ENCODE measurements at regions not wholly inside any gene's neighbourhood (a gene's known extent, or its start where the extent isn't known, plus 50 kb on each side); places are given as distances from the start of the nearest gene placed in this dataset.

DNA sequence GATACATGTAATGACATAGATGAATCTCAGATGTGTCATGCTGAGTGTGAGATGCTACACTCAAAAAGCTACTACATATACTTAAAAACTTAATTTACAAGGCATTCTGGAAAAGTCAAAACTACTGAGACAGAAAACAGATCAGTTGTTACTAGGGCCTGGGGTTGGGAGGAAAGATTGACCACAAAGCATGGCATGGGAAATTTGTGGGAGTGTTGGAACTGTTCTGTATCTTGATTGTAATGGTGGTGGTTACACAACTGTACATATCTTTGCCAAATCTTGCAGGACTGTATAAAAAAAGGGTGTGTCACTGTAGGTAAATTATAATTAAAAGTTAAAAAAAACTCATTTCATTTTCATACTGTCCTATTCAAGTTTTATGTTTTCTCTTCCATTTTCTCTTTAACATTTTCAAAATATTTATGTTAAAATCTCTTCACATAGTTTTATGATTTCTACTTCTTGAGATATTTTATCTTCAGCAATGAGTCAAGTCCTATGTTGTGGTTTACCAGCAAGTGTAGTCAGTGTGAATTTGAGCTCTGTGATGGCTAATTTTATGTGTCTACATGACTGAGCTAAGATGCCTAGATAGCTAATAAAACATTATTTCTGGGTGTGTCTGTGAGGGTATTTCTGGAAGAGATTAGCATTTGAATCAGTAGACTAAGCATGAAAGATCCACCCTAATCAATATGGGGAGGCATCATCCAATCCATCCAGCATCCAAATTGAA, 58.6 kb upstream of the VRK2 start:
- no peak overlapping the region for H3K4me2 ChIP-seq

GRCh38 chr2:57990118-57990725, 56.4 kb upstream of the VRK2 start:
- H3K27ac ChIP-seq, result no peak overlapping the region
- no peaks in the 10 kb centered on the region for H3K27me3 ChIP-seq
- H3K9me3 ChIP-seq, result no peaks in the 10 kb centered on the region
- no peak for TF ChIP-seq Cebpa-rat (IDR thresholded peaks at IDR 0.05)
- no peaks in the 10 kb centered on the region for H4K20me1 ChIP-seq
- H3K4me1 ChIP-seq, result no peaks in the 10 kb centered on the region
- H3K9ac ChIP-seq, result no peak overlapping the region
- no peak overlapping the region for H3K4me3 ChIP-seq
- H3K36me3 ChIP-seq, result no peaks in the 10 kb centered on the region
- no peak overlapping the region for H3K4me2 ChIP-seq

More for the DNA sequence above, 58.6 kb upstream of the VRK2 start:
- no peaks in the 10 kb centered on the region for H3K36me3 ChIP-seq
- H3K9ac ChIP-seq, result no peak overlapping the region
- H4K20me1 ChIP-seq, result no peaks in the 10 kb centered on the region
- H3K27me3 ChIP-seq, result no peaks in the 10 kb centered on the region
- H3K9me3 ChIP-seq, result no peaks in the 10 kb centered on the region
- no peak overlapping the region for H3K4me3 ChIP-seq
- no peaks in the 10 kb centered on the region for H3K4me1 ChIP-seq
- no peak overlapping the region for H3K27ac ChIP-seq
- TF ChIP-seq Cebpa-rat (IDR thresholded peaks at IDR 0.05), result no peak
